ENCODE measurements at regions not wholly inside any gene's neighbourhood (a gene's known extent, or its start where the extent isn't known, plus 50 kb on each side); places are given as distances from the start of the nearest gene placed in this dataset.

- no peak for TF ChIP-seq ZNF114 (CRISPR knock-in tag; IDR thresholded peaks at IDR 0.05)
- TF ChIP-seq, protein P1, sequence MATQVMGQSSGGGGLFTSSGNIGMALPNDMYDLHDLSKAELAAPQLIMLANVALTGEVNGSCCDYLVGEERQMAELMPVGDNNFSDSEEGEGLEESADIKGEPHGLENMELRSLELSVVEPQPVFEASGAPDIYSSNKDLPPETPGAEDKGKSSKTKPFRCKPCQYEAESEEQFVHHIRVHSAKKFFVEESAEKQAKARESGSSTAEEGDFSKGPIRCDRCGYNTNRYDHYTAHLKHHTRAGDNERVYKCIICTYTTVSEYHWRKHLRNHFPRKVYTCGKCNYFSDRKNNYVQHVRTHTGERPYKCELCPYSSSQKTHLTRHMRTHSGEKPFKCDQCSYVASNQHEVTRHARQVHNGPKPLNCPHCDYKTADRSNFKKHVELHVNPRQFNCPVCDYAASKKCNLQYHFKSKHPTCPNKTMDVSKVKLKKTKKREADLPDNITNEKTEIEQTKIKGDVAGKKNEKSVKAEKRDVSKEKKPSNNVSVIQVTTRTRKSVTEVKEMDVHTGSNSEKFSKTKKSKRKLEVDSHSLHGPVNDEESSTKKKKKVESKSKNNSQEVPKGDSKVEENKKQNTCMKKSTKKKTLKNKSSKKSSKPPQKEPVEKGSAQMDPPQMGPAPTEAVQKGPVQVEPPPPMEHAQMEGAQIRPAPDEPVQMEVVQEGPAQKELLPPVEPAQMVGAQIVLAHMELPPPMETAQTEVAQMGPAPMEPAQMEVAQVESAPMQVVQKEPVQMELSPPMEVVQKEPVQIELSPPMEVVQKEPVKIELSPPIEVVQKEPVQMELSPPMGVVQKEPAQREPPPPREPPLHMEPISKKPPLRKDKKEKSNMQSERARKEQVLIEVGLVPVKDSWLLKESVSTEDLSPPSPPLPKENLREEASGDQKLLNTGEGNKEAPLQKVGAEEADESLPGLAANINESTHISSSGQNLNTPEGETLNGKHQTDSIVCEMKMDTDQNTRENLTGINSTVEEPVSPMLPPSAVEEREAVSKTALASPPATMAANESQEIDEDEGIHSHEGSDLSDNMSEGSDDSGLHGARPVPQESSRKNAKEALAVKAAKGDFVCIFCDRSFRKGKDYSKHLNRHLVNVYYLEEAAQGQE (IDR thresholded peaks at IDR 0.05; ENCODE audit: unreplicated experiment) = no peak
- no peak for TF ChIP-seq POLR2AphosphoS5 (IDR thresholded peaks at IDR 0.05; ENCODE audit: low read depth)
- no peak for TF ChIP-seq ETS1 (IDR thresholded peaks at IDR 0.05)
- no peak for TF ChIP-seq NANOG (IDR thresholded peaks at IDR 0.05; ENCODE audit: borderline replicate concordance)
- no peak for TF ChIP-seq JUNB (IDR thresholded peaks at IDR 0.05; ENCODE audit: unreplicated experiment)
- no peak for TF ChIP-seq EZH2phosphoT487 (IDR thresholded peaks at IDR 0.05; ENCODE audit: unreplicated experiment)
- no peak for TF ChIP-seq EZH2 (IDR thresholded peaks at IDR 0.05; ENCODE audit: low read depth, unreplicated experiment)
Observed at GRCh38 chr6:126805861-126806260, 312.6 kb upstream of the RSPO3 start (continued).

DNA sequence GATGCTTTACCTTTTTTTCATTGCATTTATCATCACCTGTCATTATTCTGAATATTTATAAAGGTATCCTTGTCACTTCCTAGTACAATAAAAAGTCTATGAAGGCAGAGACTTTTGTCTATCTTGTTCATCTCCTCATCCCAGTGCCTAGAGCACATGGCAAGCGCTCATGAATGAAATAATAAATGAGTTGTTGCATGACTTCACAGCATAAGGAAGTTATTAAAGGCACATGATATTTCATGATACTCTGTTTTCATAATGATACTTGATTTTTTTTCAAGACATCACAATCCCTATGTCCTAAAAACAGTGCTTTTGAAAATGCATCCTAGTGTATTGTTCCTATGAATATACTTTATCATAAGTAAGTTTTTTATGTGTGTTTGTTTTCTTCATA is 310.6 kb upstream of the RSPO3 start:
- no peak overlapping the region for H3K27ac Mint-ChIP-seq
- no peaks in the 10 kb centered on the region for H3K36me3 Mint-ChIP-seq (ENCODE audit: low read depth)
- Histone ChIP-seq H2AFZ (no peak overlapping the region), H3K4me3 (no peak overlapping the region), H3F3A (replicated peaks; ENCODE audit: low read depth) (no peaks in the 10 kb centered on the region), H3K27ac (ENCODE audit: low read depth) (no peak overlapping the region), H3K79me2 (replicated peaks; ENCODE audit: insufficient read depth) (no peaks in the 10 kb centered on the region), H3K9me2 (ENCODE audit: insufficient read depth) (no peaks in the 10 kb centered on the region), H4K20me1 (replicated peaks; ENCODE audit: insufficient read depth) (no peaks in the 10 kb centered on the region), H3K36me3 (ENCODE audit: insufficient read depth) (no peaks in the 10 kb centered on the region), H3K4me1 (ENCODE audit: insufficient read depth) (peaks cover 3% of the 10 kb centered on the region; the same call in 1 of the 2 replicates), H3K4me2 (no peak overlapping the region), H3K27me3 (ENCODE audit: insufficient read depth) (no peaks in the 10 kb centered on the region)
- no peak overlapping the region for H3K4me3 Mint-ChIP-seq
- DNase-seq (ENCODE audit: low spot score) (no peak), ATAC-seq (no peak)
- peaks cover 5% of the 10 kb centered on the region; the same call in 2 of the 3 replicates for H3K4me1 Mint-ChIP-seq
- H3K9me3 Mint-ChIP-seq = no peaks in the 10 kb centered on the region
- peaks cover 2% of the 10 kb centered on the region for H3K27me3 Mint-ChIP-seq (ENCODE audit: insufficient read depth, low read depth, poor library complexity)
- no peak for TF ChIP-seq NANOG (IDR thresholded peaks at IDR 0.05; ENCODE audit: borderline replicate concordance)
- no peak for TF ChIP-seq ZNF114 (CRISPR knock-in tag; IDR thresholded peaks at IDR 0.05)
- TF ChIP-seq, protein P2, sequence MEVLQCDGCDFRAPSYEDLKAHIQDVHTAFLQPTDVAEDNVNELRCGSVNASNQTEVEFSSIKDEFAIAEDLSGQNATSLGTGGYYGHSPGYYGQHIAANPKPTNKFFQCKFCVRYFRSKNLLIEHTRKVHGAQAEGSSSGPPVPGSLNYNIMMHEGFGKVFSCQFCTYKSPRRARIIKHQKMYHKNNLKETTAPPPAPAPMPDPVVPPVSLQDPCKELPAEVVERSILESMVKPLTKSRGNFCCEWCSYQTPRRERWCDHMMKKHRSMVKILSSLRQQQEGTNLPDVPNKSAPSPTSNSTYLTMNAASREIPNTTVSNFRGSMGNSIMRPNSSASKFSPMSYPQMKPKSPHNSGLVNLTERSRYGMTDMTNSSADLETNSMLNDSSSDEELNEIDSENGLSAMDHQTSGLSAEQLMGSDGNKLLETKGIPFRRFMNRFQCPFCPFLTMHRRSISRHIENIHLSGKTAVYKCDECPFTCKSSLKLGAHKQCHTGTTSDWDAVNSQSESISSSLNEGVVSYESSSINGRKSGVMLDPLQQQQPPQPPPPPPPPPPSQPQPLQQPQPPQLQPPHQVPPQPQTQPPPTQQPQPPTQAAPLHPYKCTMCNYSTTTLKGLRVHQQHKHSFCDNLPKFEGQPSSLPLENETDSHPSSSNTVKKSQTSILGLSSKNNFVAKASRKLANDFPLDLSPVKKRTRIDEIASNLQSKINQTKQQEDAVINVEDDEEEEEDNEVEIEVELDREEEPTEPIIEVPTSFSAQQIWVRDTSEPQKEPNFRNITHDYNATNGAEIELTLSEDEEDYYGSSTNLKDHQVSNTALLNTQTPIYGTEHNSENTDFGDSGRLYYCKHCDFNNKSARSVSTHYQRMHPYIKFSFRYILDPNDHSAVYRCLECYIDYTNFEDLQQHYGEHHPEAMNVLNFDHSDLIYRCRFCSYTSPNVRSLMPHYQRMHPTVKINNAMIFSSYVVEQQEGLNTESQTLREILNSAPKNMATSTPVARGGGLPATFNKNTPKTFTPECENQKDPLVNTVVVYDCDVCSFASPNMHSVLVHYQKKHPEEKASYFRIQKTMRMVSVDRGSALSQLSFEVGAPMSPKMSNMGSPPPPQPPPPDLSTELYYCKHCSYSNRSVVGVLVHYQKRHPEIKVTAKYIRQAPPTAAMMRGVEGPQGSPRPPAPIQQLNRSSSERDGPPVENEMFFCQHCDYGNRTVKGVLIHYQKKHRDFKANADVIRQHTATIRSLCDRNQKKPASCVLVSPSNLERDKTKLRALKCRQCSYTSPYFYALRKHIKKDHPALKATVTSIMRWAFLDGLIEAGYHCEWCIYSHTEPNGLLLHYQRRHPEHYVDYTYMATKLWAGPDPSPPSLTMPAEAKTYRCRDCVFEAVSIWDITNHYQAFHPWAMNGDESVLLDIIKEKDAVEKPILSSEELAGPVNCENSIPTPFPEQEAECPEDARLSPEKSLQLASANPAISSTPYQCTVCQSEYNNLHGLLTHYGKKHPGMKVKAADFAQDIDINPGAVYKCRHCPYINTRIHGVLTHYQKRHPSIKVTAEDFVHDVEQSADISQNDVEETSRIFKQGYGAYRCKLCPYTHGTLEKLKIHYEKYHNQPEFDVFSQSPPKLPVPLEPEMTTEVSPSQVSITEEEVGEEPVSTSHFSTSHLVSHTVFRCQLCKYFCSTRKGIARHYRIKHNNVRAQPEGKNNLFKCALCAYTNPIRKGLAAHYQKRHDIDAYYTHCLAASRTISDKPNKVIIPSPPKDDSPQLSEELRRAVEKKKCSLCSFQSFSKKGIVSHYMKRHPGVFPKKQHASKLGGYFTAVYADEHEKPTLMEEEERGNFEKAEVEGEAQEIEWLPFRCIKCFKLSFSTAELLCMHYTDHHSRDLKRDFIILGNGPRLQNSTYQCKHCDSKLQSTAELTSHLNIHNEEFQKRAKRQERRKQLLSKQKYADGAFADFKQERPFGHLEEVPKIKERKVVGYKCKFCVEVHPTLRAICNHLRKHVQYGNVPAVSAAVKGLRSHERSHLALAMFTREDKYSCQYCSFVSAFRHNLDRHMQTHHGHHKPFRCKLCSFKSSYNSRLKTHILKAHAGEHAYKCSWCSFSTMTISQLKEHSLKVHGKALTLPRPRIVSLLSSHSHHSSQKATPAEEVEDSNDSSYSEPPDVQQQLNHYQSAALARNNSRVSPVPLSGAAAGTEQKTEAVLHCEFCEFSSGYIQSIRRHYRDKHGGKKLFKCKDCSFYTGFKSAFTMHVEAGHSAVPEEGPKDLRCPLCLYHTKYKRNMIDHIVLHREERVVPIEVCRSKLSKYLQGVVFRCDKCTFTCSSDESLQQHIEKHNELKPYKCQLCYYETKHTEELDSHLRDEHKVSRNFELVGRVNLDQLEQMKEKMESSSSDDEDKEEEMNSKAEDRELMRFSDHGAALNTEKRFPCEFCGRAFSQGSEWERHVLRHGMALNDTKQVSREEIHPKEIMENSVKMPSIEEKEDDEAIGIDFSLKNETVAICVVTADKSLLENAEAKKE (CRISPR knock-in tag; IDR thresholded peaks at IDR 0.05) = no peak
- TF ChIP-seq, protein P1 (IDR thresholded peaks at IDR 0.05; ENCODE audit: unreplicated experiment) = no peak
- TF ChIP-seq STAT1 (IDR thresholded peaks at IDR 0.05; ENCODE audit: unreplicated experiment) = no peak
- no peak for TF ChIP-seq EZH2phosphoT487 (IDR thresholded peaks at IDR 0.05; ENCODE audit: unreplicated experiment)
- no peak for TF ChIP-seq POLR2AphosphoS5 (IDR thresholded peaks at IDR 0.05; ENCODE audit: low read depth)
- TF ChIP-seq JUNB (IDR thresholded peaks at IDR 0.05; ENCODE audit: unreplicated experiment) = no peak
